ENCODE measurements at regions not wholly inside any gene's neighbourhood (a gene's known extent, or its start where the extent isn't known, plus 50 kb on each side); places are given as distances from the start of the nearest gene placed in this dataset.

DNA sequence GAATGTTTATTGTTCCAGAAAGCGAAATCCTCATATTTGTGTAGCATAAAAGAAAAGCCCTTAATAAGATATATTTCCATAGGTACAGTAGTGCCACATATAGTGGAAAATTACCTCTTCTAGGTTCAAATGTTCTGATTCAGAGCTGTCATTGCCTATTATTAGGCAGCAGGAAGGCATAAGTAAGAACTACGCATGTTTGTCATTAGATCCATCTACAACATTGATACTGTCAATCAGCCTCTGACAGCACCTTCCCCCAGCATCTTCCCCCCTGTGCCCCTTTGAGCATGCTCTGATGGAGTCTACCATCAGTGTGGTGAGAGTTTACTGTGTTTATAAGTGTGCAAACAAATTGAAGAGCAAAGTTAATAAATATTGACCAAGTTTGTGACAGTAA lies 816.1 kb downstream of the TLE4 start:
- intact Hi-C loops (cut with DNase I): no loop called here
- DNase-seq (no peak), ATAC-seq (no peak)
- TF ChIP-seq CTCF (IDR thresholded peaks at IDR 0.05): no peak
- Histone ChIP-seq H3K27ac (no peak overlapping the region), H3K4me1 (no peaks in the 10 kb centered on the region), H3K27me3 (ENCODE audit: insufficient read depth in 3 of 3, low read length in 2 of 3) (no peaks in the 10 kb centered on the region), H3K4me3 (no peak overlapping the region), H3K36me3 (ENCODE audit: insufficient read depth in 1 of 2, low read depth in 1 of 2) (no peaks in the 10 kb centered on the region), H3K9me3 (no peaks in the 10 kb centered on the region)
- WGBS, 3 donors: 78 to 94% (median 83%) methylated on average over 2 of the region's 2 CpGs

GRCh38 chr9:80385246-80385645 lies 813.5 kb downstream of the TLE4 start:
- no peaks in the 10 kb centered on the region for H3K9me3 ChIP-seq
- intact Hi-C loops (cut with DNase I): no loop called here
- no peaks in the 10 kb centered on the region for H3K36me3 ChIP-seq (ENCODE audit: insufficient read depth in 1 of 2, low read depth in 1 of 2)
- no peaks in the 10 kb centered on the region for H3K4me1 ChIP-seq
- DNase-seq (no peak), ATAC-seq (no peak)
- WGBS, 3 donors: 39 to 62% (median 41%) methylated on average over 3 of the region's 3 CpGs
- TF ChIP-seq CTCF (IDR thresholded peaks at IDR 0.05): no peak
- H3K27ac ChIP-seq: no peak overlapping the region
- no peaks in the 10 kb centered on the region for H3K27me3 ChIP-seq (ENCODE audit: insufficient read depth in 3 of 3, low read length in 2 of 3)
- no peak overlapping the region for H3K4me3 ChIP-seq

DNA sequence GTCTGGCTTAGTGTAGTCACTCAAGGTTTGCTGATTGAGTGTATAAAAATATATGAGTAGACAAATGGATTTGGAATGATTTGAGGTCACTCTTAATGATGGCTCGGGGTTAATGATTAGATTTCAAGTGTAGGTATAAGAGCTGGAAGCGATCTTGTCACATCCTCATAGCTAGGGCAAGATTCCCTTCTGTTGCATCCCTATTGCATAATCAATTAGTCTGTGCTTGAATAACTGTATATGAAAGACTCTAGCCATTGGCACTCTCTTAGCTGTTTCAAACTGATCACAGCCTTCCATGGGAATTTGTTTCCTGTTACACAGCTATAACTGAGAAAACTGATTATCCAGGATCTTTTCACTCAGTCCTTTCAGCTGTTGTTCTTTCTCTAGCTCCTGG lies 811.6 kb downstream of the TLE4 start:
- Histone ChIP-seq H3K27ac (no peak overlapping the region), H3K36me3 (ENCODE audit: insufficient read depth in 1 of 2, low read depth in 1 of 2) (no peaks in the 10 kb centered on the region), H3K4me1 (no peaks in the 10 kb centered on the region), H3K27me3 (ENCODE audit: insufficient read depth in 3 of 3, low read length in 2 of 3) (no peaks in the 10 kb centered on the region), H3K9me3 (no peaks in the 10 kb centered on the region), H3K4me3 (no peak overlapping the region)
- ATAC-seq: no peak
- no peak for DNase-seq
- 43 to 80% (median 69%) methylated on average over 2 of the region's 2 CpGs for WGBS, 3 donors
- TF ChIP-seq CTCF (IDR thresholded peaks at IDR 0.05): no peak
- intact Hi-C loops (cut with DNase I): no loop called here

GRCh38 chr9:80382211-80382891 lies 810.6 kb downstream of the TLE4 start:
- Histone ChIP-seq H3K9me3 (no peaks in the 10 kb centered on the region), H3K4me3 (no peak overlapping the region), H3K4me1 (no peaks in the 10 kb centered on the region), H3K36me3 (ENCODE audit: insufficient read depth in 1 of 2, low read depth in 1 of 2) (no peaks in the 10 kb centered on the region), H3K27me3 (ENCODE audit: insufficient read depth in 3 of 3, low read length in 2 of 3) (no peaks in the 10 kb centered on the region), H3K27ac (no peak overlapping the region)
- DNase-seq (no peak), ATAC-seq (no peak)
- intact Hi-C loops (cut with DNase I): no loop called here
- 42 to 67% (median 52%) methylated on average over 5 of the region's 5 CpGs for WGBS, 3 donors
- TF ChIP-seq CTCF (IDR thresholded peaks at IDR 0.05): no peak

GRCh38 chr9:80380301-80380700 lies 808.5 kb downstream of the TLE4 start:
- DNase-seq (no peak), ATAC-seq (no peak)
- H3K27ac ChIP-seq: no peak overlapping the region
- no peaks in the 10 kb centered on the region for H3K4me1 ChIP-seq
- H3K36me3 ChIP-seq (ENCODE audit: insufficient read depth in 1 of 2, low read depth in 1 of 2): no peaks in the 10 kb centered on the region
- no peaks in the 10 kb centered on the region for H3K27me3 ChIP-seq (ENCODE audit: insufficient read depth in 3 of 3, low read length in 2 of 3)
- H3K9me3 ChIP-seq: no peaks in the 10 kb centered on the region
- WGBS, 3 donors: 76 to 83% (median 83%) methylated on average over 4 of the region's 4 CpGs
- no peak overlapping the region for H3K4me3 ChIP-seq
- intact Hi-C loops (cut with DNase I): no loop called here
- no peak for TF ChIP-seq CTCF (IDR thresholded peaks at IDR 0.05)
